CD4-positive, alpha-beta T cell (primary cell): ENCODE measurements at regions not wholly inside any gene's neighbourhood (a gene's known extent, or its start where the extent isn't known, plus 50 kb on each side); places are given as distances from the start of the nearest gene placed in this dataset.

Experiments
- ATAC-seq: fragments of 200-7000 bp; cut with Tn5 transposase; one replicate; pipeline ENCODE4 v1.10.0; 2022; ENCODE audit warnings: mild to moderate bottlenecking; ENCODE audit not compliant: poor library complexity
- CTCF ChIA-PET: fragments of 350-600 bp; sonication (Branson Sonifier 250); formaldehyde crosslinking; loops from one replicate; lab custom pipeline; 2021; ENCODE audit warnings: antibody characterized with exemption, inconsistent platforms; lab: Charles Lee
- POLR2A ChIA-PET: fragments of 350-600 bp; sonication (Branson Sonifier 250); formaldehyde crosslinking; loops from one replicate; lab custom pipeline; 2021; ENCODE audit warnings: antibody characterized with exemption, inconsistent platforms; lab: Charles Lee
- DNase-seq, 14 experiments: peaks; one replicate each; pipeline ENCODE4 v3.0.0-alpha.2; 2013 to 2020; ENCODE audit warnings: mixed read lengths in 2 of 14
- H3K27ac ChIP-seq, 2 donors: one replicate each; pipeline versions ENCODE4 v1.5.1 to v1.7.0; 2013; ENCODE audit warnings: low read length in 2 of 2, low read depth in 1 of 2, mild to moderate bottlenecking in 1 of 2
- H3K27me3 ChIP-seq, 2 experiments: 1 replicate in 1 of 2; 2 replicates in 1 of 2; pipeline versions ENCODE4 v1.6.1 to v1.7.0; 2013; ENCODE audit warnings: low read length in 2 of 2, control low read depth in 1 of 2, mild to moderate bottlenecking in 1 of 2, moderate library complexity in 1 of 2; ENCODE audit not compliant: insufficient read depth in 2 of 2, control insufficient read depth in 1 of 2
- H3K36me3 ChIP-seq: one replicate; pipeline ENCODE4 v1.6.1; 2013; ENCODE audit warnings: low read length, control low read depth; ENCODE audit not compliant: insufficient read depth
- H3K4me1 ChIP-seq: one replicate; pipeline ENCODE4 v1.6.1; 2013; ENCODE audit warnings: low read length, control low read depth; ENCODE audit not compliant: insufficient read depth
- H3K4me3 ChIP-seq: one replicate; pipeline ENCODE4 v1.5.1; 2013; ENCODE audit warnings: mild to moderate bottlenecking, low read length, moderate library complexity
- H3K9me3 ChIP-seq, 2 experiments: 1 replicate in 1 of 2; 2 replicates in 1 of 2; pipeline versions ENCODE4 v1.6.1 to v1.7.0; 2013; ENCODE audit warnings: low read length in 2 of 2, mild to moderate bottlenecking in 2 of 2, control low read depth in 1 of 2, moderate library complexity in 1 of 2; ENCODE audit not compliant: control insufficient read depth in 1 of 2, insufficient read depth in 1 of 2
- H3K27ac Mint-ChIP-seq: one replicate; pipeline ENCODE4 v1.8.0; 2020; ENCODE audit warnings: mixed read lengths
- H3K27me3 Mint-ChIP-seq: one replicate; pipeline ENCODE4 v1.8.0; 2021; ENCODE audit warnings: mixed read lengths
- H3K36me3 Mint-ChIP-seq: one replicate; pipeline ENCODE4 v1.8.0; 2021; ENCODE audit warnings: low read depth, mixed read lengths
- H3K4me1 Mint-ChIP-seq: one replicate; pipeline ENCODE4 v1.8.0; 2021; ENCODE audit warnings: low read depth, mixed read lengths
- H3K4me3 Mint-ChIP-seq: one replicate; pipeline ENCODE4 v1.8.0; 2020; ENCODE audit warnings: mild to moderate bottlenecking, mixed read lengths
- H3K9me3 Mint-ChIP-seq: one replicate; pipeline ENCODE4 v1.8.0; 2020; ENCODE audit warnings: mixed read lengths
- intact Hi-C, 2 experiments: fragments of 100-400 bp; cut with DNase I in 1 of 2; cut with micrococcal nuclease in 1 of 2; formaldehyde crosslinking; loops; one replicate each; pipeline versions ENCODE4 v1.15.1 to v1.9.0; 2023 to 2025; cut with DNase I, micrococcal nuclease
- TF ChIP-seq, protein P1 (sequence below): fragments of 200-600 bp; IDR thresholded peaks from one replicate; pipeline ENCODE4 v1.8.0; 2022; ENCODE audit warnings: antibody characterized with exemption, mild to moderate bottlenecking

DNA sequence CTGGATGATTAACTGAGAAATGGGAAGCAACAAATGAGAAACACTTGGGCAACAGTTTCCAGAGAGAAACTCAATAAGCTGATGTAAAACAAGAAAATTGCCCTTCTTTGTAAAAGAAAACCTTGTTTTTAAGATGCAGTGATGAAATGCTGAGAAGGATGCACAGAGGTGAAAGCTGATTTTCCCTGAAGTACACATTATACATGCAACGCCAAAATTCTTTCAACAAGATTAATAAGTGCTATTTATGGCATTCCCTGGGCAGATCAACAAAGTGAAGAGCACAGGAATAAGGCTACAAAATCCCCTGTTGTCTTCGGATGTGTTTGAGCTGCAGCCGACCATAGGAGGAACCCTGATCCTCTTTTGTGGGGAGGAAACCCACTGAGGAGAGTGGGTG, 208.0 kb upstream of the ANKH start:
- POLR2A ChIA-PET, result no interaction called here
- Mint-ChIP-seq H3K27me3 (peaks cover 6% of the 10 kb centered on the region), H3K4me1 (no peaks in the 10 kb centered on the region), H3K9me3 (peaks cover 7% of the 10 kb centered on the region), H3K4me3 (no peak overlapping the region), H3K27ac (no peak overlapping the region), H3K36me3 (no peaks in the 10 kb centered on the region)
- intact Hi-C loops, result no loop called here
- TF ChIP-seq, protein P1, sequence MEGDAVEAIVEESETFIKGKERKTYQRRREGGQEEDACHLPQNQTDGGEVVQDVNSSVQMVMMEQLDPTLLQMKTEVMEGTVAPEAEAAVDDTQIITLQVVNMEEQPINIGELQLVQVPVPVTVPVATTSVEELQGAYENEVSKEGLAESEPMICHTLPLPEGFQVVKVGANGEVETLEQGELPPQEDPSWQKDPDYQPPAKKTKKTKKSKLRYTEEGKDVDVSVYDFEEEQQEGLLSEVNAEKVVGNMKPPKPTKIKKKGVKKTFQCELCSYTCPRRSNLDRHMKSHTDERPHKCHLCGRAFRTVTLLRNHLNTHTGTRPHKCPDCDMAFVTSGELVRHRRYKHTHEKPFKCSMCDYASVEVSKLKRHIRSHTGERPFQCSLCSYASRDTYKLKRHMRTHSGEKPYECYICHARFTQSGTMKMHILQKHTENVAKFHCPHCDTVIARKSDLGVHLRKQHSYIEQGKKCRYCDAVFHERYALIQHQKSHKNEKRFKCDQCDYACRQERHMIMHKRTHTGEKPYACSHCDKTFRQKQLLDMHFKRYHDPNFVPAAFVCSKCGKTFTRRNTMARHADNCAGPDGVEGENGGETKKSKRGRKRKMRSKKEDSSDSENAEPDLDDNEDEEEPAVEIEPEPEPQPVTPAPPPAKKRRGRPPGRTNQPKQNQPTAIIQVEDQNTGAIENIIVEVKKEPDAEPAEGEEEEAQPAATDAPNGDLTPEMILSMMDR, result no peak
- Histone ChIP-seq H3K9me3 (peaks cover 0 to 5% of the 10 kb centered on the region in 2 experiments), H3K27me3 (no peaks in the 10 kb centered on the region), H3K4me1 (no peaks in the 10 kb centered on the region), H3K27ac (no peak overlapping the region), H3K36me3 (no peaks in the 10 kb centered on the region), H3K4me3 (no peak overlapping the region)
- CTCF ChIA-PET, result interaction anchor here (0.7 kb wide), 1 partner anchor 644 kb away, joined by 4 read pairs; no protein-coding TSS in a partner anchor
- DNase-seq (no peak), ATAC-seq (no peak)

DNA sequence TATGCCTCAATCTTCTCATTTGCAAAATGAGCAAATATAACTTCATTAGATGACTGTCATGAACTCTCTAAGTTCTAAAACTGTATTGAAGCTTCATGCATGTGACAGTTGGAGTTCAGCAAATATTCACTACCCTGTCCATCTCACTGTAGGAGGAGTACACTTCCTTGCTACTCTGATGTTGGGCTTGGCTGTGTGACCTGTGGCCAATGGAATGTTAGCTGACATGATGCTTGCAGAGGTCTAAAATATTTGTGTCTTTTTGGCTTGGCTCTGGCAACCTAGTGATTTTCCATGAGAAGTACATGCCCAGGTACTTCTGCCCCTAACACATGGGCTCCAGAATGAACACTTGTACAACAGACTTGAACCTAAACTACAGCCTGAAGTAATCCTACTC, 203.1 kb upstream of the ANKH start:
- Mint-ChIP-seq H3K27ac (no peak overlapping the region), H3K36me3 (no peaks in the 10 kb centered on the region), H3K4me3 (no peak overlapping the region), H3K27me3 (peaks cover 6% of the 10 kb centered on the region), H3K4me1 (no peaks in the 10 kb centered on the region), H3K9me3 (peaks cover 2% of the 10 kb centered on the region)
- CTCF ChIA-PET, result no interaction called here
- intact Hi-C loops, result no loop called here
- H3K4me3 ChIP-seq, result no peak overlapping the region
- no peak overlapping the region for H3K27ac ChIP-seq
- POLR2A ChIA-PET, result no interaction called here
- no peak for DNase-seq
- peaks cover 0 to 5% of the 10 kb centered on the region in 2 experiments for H3K9me3 ChIP-seq
- ATAC-seq, result no peak
- no peaks in the 10 kb centered on the region for H3K27me3 ChIP-seq
- H3K36me3 ChIP-seq, result no peaks in the 10 kb centered on the region
- H3K4me1 ChIP-seq, result no peaks in the 10 kb centered on the region
- TF ChIP-seq, protein P1, result no peak

DNA sequence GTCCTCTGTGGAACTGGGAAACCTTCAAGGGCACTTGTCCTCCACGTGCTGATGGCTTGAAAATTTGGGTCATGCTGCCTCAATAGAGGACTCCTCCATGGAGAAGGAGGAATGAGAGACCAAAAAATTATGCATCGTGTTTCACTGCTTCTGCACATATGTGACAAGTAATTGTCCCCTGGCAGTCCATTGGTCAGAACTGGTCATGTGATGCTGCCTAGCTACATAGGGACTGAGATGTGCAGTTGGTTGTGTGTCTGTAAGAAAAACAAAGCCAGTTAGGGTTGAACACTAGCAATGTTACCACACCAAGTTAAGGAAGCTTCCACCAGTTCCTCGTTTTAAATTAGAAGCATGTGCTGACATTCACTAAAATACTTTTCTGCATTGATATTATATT, 201.9 kb upstream of the ANKH start:
- Histone ChIP-seq H3K36me3 (no peaks in the 10 kb centered on the region), H3K27me3 (no peaks in the 10 kb centered on the region), H3K9me3 (peaks cover 0 to 5% of the 10 kb centered on the region in 2 experiments), H3K4me3 (no peak overlapping the region), H3K4me1 (no peaks in the 10 kb centered on the region), H3K27ac (no peak overlapping the region)
- no peak overlapping the region for H3K4me3 Mint-ChIP-seq
- ATAC-seq (no peak), DNase-seq (no peak)
- intact Hi-C loops, result no loop called here
- no peaks in the 10 kb centered on the region for H3K4me1 Mint-ChIP-seq
- no peak overlapping the region for H3K27ac Mint-ChIP-seq
- POLR2A ChIA-PET, result no interaction called here
- CTCF ChIA-PET, result interaction anchor here (1.0 kb wide), 1 partner anchor 10 kb away, joined by 3 read pairs; no protein-coding TSS in a partner anchor
- H3K9me3 Mint-ChIP-seq, result no peaks in the 10 kb centered on the region
- TF ChIP-seq, protein P1, result no peak
- no peaks in the 10 kb centered on the region for H3K36me3 Mint-ChIP-seq
- H3K27me3 Mint-ChIP-seq, result peaks cover 6% of the 10 kb centered on the region
